GM19035 (cell line): ENCODE measurements at regions not wholly inside any gene's neighbourhood (a gene's known extent, or its start where the extent isn't known, plus 50 kb on each side); places are given as distances from the start of the nearest gene placed in this dataset.
"Not testable (repeated sequence)": the region's sequence is repeated elsewhere in the genome, so short reads cannot be mapped to it uniquely, and the experiment has no call there.

ENCODE experiments used
- ATAC-seq: cut with Tn5 transposase; IDR thresholded peaks from one replicate; pipeline ENCODE4 v1.9.1; 2021; ENCODE audit not compliant: unreplicated experiment

- ATAC-seq, result no peak
Measured at GRCh38 chr16:8127070-8127469, 463.2 kb downstream of the TMEM114 start.

- ATAC-seq, result no peak
Measured at GRCh38 chr16:8126313-8126712, 464.0 kb downstream of the TMEM114 start.

GRCh38 chr16:8120001-8120400 lies 470.3 kb downstream of the TMEM114 start:
- ATAC-seq, result no peak

GRCh38 chr16:8115814-8116213 lies 474.5 kb downstream of the TMEM114 start:
- no peak for ATAC-seq

GRCh38 chr16:8114941-8115340 lies 475.4 kb downstream of the TMEM114 start:
- ATAC-seq, result not testable (repeated sequence)

GRCh38 chr16:8113843-8114242 lies 476.5 kb downstream of the TMEM114 start:
- no peak for ATAC-seq

GRCh38 chr16:8110572-8111514 lies 479.5 kb downstream of the TMEM114 start:
- no peak for ATAC-seq

GRCh38 chr16:8109510-8110369 lies 480.6 kb downstream of the TMEM114 start:
- ATAC-seq, result no peak

GRCh38 chr16:8108991-8109509 lies 481.3 kb downstream of the TMEM114 start:
- ATAC-seq, result no peak

GRCh38 chr16:8107296-8107695 lies 483.0 kb downstream of the TMEM114 start:
- ATAC-seq, result no peak

GRCh38 chr16:8103649-8104289 lies 486.5 kb downstream of the TMEM114 start:
- no peak for ATAC-seq

GRCh38 chr16:8099586-8099985 lies 490.7 kb downstream of the TMEM114 start:
- no peak for ATAC-seq

GRCh38 chr16:8098947-8099512 lies 491.3 kb downstream of the TMEM114 start:
- ATAC-seq, result no peak

GRCh38 chr16:8096211-8096610 lies 494.1 kb downstream of the TMEM114 start:
- ATAC-seq, result no peak

- no peak for ATAC-seq
Measured at GRCh38 chr16:8094696-8095095, 495.6 kb downstream of the TMEM114 start.

- no peak for ATAC-seq
Measured at GRCh38 chr16:8088820-8089338, 501.4 kb downstream of the TMEM114 start.

GRCh38 chr16:8087597-8088289 lies 502.6 kb downstream of the TMEM114 start:
- ATAC-seq, result no peak

GRCh38 chr16:8087146-8087545 lies 503.2 kb downstream of the TMEM114 start:
- ATAC-seq, result no peak

GRCh38 chr16:8084882-8085281 lies 505.4 kb downstream of the TMEM114 start:
- ATAC-seq, result no peak

- no peak for ATAC-seq
Measured at GRCh38 chr16:8084302-8084701, 506.0 kb downstream of the TMEM114 start.
